ENCODE measurements at regions not wholly inside any gene's neighbourhood (a gene's known extent, or its start where the extent isn't known, plus 50 kb on each side); places are given as distances from the start of the nearest gene placed in this dataset.
"Not testable (repeated sequence)": the region's sequence is repeated elsewhere in the genome, so short reads cannot be mapped to it uniquely, and the experiment has no call there.

GRCh38 chr12:58009405-58010195 is 68.2 kb downstream of the ATP23 start:
- no peak for DNase-seq

DNA sequence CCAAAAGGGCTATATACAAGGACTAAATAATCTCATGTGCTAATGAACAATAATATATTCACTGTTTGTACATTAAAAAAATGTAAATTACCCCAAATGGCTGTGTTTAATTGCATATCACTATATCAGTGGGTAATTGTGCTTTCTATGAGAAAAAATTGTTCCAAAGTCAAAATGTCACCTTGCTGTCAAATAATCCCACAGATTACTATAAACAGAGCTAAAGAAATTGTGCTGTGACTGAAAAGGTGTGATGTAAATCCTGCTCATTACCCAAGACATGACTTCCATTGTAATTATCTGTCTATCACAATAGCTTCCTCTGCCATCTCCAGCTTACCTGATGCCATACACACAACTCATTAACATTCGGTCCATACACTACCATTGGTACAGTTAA is 70.3 kb downstream of the ATP23 start:
- DNase-seq, result no peak

DNA sequence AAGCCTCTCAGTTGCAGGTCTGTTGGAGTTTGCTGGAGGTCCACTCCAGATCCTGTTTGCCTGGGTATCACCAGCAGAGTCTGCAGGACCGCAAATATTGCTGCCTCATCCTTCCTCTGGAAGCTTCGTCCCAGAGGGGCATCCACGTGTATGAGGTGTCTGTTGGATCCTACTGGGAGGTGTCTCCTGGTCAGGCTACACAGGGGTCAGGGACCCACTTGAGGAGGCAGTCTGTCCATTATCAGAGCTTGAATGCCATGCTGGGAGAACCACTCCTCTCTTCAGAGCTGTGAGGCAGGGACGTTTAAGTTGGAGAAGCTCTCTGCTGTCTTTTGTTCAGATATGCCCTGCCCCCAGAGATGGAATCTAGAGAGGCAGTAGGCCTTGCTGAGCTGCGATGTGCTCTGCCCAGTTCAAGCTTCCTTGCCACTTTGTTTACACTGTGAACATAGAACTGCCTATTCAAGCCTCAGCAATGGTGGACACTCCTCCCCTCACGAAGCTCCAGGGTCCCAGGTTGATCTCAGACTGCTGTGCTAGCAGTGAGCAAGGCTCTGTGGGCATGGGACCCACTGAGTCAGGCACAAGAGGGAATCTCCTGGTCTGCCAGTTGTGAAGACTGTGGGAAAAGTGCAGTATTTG is 81.1 kb downstream of the ATP23 start:
- DNase-seq, result not testable (repeated sequence)

DNA sequence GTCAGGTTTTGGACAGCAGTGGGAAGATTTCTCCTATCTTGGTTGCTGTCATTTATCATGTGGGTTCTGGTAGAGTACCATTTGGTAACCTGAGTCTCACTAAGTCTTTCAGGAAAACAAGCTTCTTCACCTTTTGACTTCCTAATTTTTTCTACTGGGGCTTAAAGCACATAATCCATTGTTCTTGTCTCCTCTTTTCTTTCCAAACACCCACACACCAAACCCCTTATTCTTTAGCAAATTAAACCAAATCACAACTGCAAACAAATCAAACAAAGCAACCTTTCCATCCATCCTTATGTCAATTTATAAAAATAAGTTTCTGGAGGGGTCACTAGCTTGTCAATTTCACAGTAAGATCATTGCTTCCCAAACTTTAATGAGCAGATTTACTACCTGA is 84.1 kb downstream of the ATP23 start:
- no peak for DNase-seq

DNA sequence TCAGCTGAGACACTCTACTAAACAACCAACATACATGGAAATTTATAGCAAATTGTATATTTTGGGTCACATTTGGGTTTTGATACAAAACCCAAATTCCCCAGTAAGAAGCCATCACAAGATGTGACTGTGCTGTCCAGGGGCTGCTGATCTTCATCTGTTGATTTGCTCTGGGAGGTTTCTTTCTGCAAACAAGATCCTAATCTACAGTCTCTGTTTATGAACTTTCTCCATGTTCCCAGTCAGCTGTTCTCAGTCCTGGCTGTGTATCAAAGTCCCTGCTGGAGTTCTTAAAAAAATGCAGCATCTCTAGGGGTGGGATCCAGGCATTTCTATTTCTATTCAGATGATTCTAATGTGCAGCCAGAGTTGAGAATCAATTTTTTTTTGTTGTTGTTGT is 85.1 kb downstream of the ATP23 start:
- no peak for DNase-seq

- DNase-seq, result no peak
Measured at GRCh38 chr12:58026897-58027891, 85.8 kb downstream of the ATP23 start.

DNA sequence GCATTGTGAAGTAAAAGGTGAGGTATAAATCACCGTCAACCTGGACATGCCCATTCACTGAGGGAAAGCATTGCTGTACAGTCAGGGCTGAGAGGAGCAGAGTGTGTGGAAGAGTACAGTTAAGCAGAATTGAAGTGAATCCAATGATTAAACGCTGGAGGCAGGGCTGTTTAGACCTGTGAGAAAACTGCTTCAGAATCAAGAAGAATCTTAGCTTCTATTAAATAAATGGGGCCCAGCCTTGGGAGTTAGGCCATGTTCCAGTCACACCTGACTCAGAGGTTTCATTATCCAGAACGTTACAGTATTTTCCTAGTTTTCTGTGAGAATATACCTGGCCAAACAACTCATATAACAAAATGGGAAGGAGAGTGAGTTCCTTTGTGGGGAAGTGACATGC is 86.9 kb downstream of the ATP23 start:
- DNase-seq, result no peak

- no peak for DNase-seq
Measured at GRCh38 chr12:58029260-58029659, 87.9 kb downstream of the ATP23 start.

- no peak for DNase-seq
Measured at GRCh38 chr12:58030566-58031279, 89.4 kb downstream of the ATP23 start.

GRCh38 chr12:58032156-58032555 is 90.8 kb downstream of the ATP23 start:
- DNase-seq, result no peak

DNA sequence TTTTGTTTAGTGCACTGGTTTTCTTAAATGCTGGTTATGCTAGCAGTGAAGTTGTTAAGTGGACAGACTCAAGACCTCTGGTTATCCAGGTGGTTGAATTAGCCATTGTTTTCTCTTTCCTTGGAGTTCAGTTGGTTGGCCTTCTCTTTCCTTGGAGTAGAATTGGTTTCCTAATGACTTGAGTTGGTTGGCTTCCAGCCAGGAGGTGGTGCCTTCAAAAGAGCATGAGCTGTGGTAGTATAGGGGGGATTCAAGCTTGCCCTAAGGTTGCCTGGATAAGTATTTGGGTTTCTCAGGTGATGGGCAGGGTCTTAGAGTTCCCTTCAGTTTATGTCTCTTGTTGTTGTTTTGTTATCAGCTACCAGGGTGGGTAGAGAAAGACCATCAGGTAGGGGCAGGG is 92.5 kb downstream of the ATP23 start:
- no peak for DNase-seq

- DNase-seq, result no peak
Measured at GRCh38 chr12:58034311-58034710, 92.9 kb downstream of the ATP23 start.

GRCh38 chr12:58034712-58035111 is 93.3 kb downstream of the ATP23 start:
- DNase-seq, result no peak

DNA sequence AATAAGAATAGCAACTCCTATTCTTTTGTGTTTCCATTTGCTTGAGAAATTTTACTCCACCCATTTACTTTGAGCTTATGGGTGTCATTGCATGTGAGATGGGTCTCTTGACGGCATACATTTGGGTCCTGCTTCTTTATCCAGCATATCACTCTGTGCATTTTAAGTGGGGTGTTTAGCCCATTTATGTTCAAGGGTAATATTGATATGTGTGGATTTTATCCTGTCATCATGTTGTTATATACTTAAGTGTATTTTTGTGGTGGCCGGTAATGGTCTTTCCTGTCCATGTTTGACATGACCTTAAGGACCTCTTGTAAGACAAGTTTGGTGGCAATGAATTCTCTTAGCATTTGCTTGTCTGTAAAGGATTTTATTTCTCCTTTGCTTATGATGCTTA is 100.1 kb downstream of the ATP23 start:
- DNase-seq, result no peak

GRCh38 chr12:58044966-58045365 is 103.6 kb downstream of the ATP23 start:
- DNase-seq, result no peak

DNA sequence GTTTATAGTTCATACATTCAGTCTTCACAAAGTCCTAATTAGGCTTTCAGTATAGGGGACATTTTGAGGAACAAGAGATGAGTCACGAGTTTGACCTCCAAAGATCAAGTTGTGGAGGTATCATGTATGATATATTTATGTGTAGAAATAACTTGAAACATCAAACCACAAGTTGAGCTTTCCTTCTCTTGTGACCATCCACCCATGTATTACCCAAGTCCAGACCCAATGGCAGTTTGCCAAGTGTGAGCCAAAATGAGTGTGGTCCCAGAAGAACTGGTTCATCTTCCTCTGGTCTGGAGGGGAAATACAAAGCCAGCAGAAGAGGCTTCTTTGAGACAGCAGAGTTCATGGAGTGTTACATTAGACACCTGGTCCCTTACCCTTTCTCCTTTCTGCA is 104.9 kb downstream of the ATP23 start:
- no peak for DNase-seq

- DNase-seq, result no peak
Measured at GRCh38 chr12:58051378-58051777, 110.0 kb downstream of the ATP23 start.

GRCh38 chr12:58064666-58065065 is 123.3 kb downstream of the ATP23 start:
- no peak for DNase-seq

- no peak for DNase-seq
Measured at GRCh38 chr12:58066296-58066695, 124.9 kb downstream of the ATP23 start.

GRCh38 chr12:58067610-58068387 is 126.4 kb downstream of the ATP23 start:
- DNase-seq, result no peak

- DNase-seq, result no peak
Measured at GRCh38 chr12:58068706-58069105, 127.3 kb downstream of the ATP23 start.

All from CD4-positive, alpha-beta T cell treated with Interleukin-12 subunit alpha and Interleukin-12 subunit beta, for 1 hour (primary cell).